ENCODE measurements at regions not wholly inside any gene's neighbourhood (a gene's known extent, or its start where the extent isn't known, plus 50 kb on each side); places are given as distances from the start of the nearest gene placed in this dataset.

GRCh38 chr2:104140361-104140760 lies 713.6 kb upstream of the POU3F3 start:
- Histone ChIP-seq H3K36me3 (ENCODE audit: control insufficient read depth in 2 of 2, insufficient read depth in 1 of 2, low read length in 2 of 2) (no peaks in the 10 kb centered on the region), H3K4me1 (ENCODE audit: control insufficient read depth, insufficient read depth, low read length) (no peaks in the 10 kb centered on the region), H3K4me3 (ENCODE audit: low read depth, low read length) (no peak overlapping the region), H3K27ac (ENCODE audit: extremely low read depth, low read depth, low read length) (no peak overlapping the region), H3K9me3 (ENCODE audit: control insufficient read depth, insufficient read depth, low read depth, low read length) (no peaks in the 10 kb centered on the region)
- TF ChIP-seq GLIS1 (tag by site-specific recombination; IDR thresholded peaks at IDR 0.05) (no peak), ZNF423 (tag by site-specific recombination; IDR thresholded peaks at IDR 0.05) (no peak), ZNF175 (tag by site-specific recombination; IDR thresholded peaks at IDR 0.05) (no peak), ZNF121 (tag by site-specific recombination; IDR thresholded peaks at IDR 0.05) (no peak), ZNF23 (tag by site-specific recombination; IDR thresholded peaks at IDR 0.05; ENCODE audit: borderline replicate concordance) (no peak), ZNF548 (tag by site-specific recombination; IDR thresholded peaks at IDR 0.05) (no peak)
- ChIA-PET POLR2A (no interaction called here), CTCF (interaction anchor here (0.7 kb wide), 1 partner anchor 526 kb away, joined by 3 read pairs; no protein-coding TSS in a partner anchor)

GRCh38 chr2:104158191-104158590 lies 695.7 kb upstream of the POU3F3 start:
- no peak overlapping the region for H3K4me3 ChIP-seq (ENCODE audit: low read depth, low read length)
- ChIA-PET POLR2A (no interaction called here), CTCF (interaction anchor here (0.6 kb wide), 1 partner anchor 1135 kb away, joined by 4 read pairs; no protein-coding TSS in a partner anchor)
- no peaks in the 10 kb centered on the region for H3K36me3 ChIP-seq (ENCODE audit: control insufficient read depth in 2 of 2, insufficient read depth in 1 of 2, low read length in 2 of 2)
- TF ChIP-seq PBX3 (CRISPR knock-in tag; IDR thresholded peaks at IDR 0.05) (no peak), ZNF658 (tag by site-specific recombination; IDR thresholded peaks at IDR 0.05) (no peak), ZBTB7A (tag by site-specific recombination; IDR thresholded peaks at IDR 0.05; ENCODE audit: low read depth) (no peak), ZNF416 (tag by site-specific recombination; IDR thresholded peaks at IDR 0.05) (no peak), ZBTB44 (tag by site-specific recombination; IDR thresholded peaks at IDR 0.05) (no peak), ZNF174 (tag by site-specific recombination; IDR thresholded peaks at IDR 0.05) (no peak), GLIS1 (tag by site-specific recombination; IDR thresholded peaks at IDR 0.05) (no peak), ZNF211 (tag by site-specific recombination; IDR thresholded peaks at IDR 0.05; ENCODE audit: low read depth) (no peak), ZNF510 (tag by site-specific recombination; IDR thresholded peaks at IDR 0.05; ENCODE audit: insufficient replicate concordance) (no peak), ZNF350 (tag by site-specific recombination; IDR thresholded peaks at IDR 0.05) (no peak), SETDB1 (IDR thresholded peaks at IDR 0.05; ENCODE audit: insufficient read length, low read length) (no peak), INSM2 (tag by site-specific recombination; IDR thresholded peaks at IDR 0.05) (no peak), ZNF133 (tag by site-specific recombination; IDR thresholded peaks at IDR 0.05) (no peak), ELK4 (IDR thresholded peaks at IDR 0.05; ENCODE audit: borderline replicate concordance, low read depth, low read length) (no peak), ZIC2 (tag by site-specific recombination; IDR thresholded peaks at IDR 0.05) (no peak), ZNF670 (tag by site-specific recombination; IDR thresholded peaks at IDR 0.05; ENCODE audit: low read depth) (no peak)
- no peaks in the 10 kb centered on the region for H3K9me3 ChIP-seq (ENCODE audit: control insufficient read depth, insufficient read depth, low read depth, low read length)
- H3K4me1 ChIP-seq (ENCODE audit: control insufficient read depth, insufficient read depth, low read length): no peaks in the 10 kb centered on the region
- no peak overlapping the region for H3K27ac ChIP-seq (ENCODE audit: extremely low read depth, low read depth, low read length)
